Fibroblast of pulmonary artery (primary cell): ENCODE measurements at regions not wholly inside any gene's neighbourhood (a gene's known extent, or its start where the extent isn't known, plus 50 kb on each side); places are given as distances from the start of the nearest gene placed in this dataset.

ENCODE experiments used
- DNase-seq: peaks from one replicate; pipeline ENCODE4 v3.0.0-alpha.2; 2010; ENCODE audit warnings: low read depth
- H3K4me3 ChIP-seq: replicated peaks from 2 replicates; pipeline ENCODE4 v1.5.1; 2011; ENCODE audit warnings: low read depth, mild to moderate bottlenecking, control low read depth, low read length, moderate library complexity
- CTCF ChIP-seq: IDR thresholded peaks from 2 replicates; pipeline ENCODE4 v1.5.1; 2011; ENCODE audit warnings: mild to moderate bottlenecking, control low read depth, low read length, inconsistent platforms; ENCODE audit errors: missing control alignments

GRCh38 chr12:25308756-25309155 is 58.0 kb upstream of the KRAS start:
- no peak for TF ChIP-seq CTCF
- H3K4me3 ChIP-seq = no peak overlapping the region
- DNase-seq = no peak

GRCh38 chr12:25307818-25308217 is 57.1 kb upstream of the KRAS start:
- no peak for DNase-seq
- no peak overlapping the region for H3K4me3 ChIP-seq
- TF ChIP-seq CTCF = no peak

- no peak overlapping the region for H3K4me3 ChIP-seq
- TF ChIP-seq CTCF = no peak
- DNase-seq = peak; percentile 18
Measured at GRCh38 chr12:25301798-25302197, 51.1 kb upstream of the KRAS start.
